ENCODE measurements at regions not wholly inside any gene's neighbourhood (a gene's known extent, or its start where the extent isn't known, plus 50 kb on each side); places are given as distances from the start of the nearest gene placed in this dataset.
"Not testable (repeated sequence)": the region's sequence is repeated elsewhere in the genome, so short reads cannot be mapped to it uniquely, and the experiment has no call there.

DNA sequence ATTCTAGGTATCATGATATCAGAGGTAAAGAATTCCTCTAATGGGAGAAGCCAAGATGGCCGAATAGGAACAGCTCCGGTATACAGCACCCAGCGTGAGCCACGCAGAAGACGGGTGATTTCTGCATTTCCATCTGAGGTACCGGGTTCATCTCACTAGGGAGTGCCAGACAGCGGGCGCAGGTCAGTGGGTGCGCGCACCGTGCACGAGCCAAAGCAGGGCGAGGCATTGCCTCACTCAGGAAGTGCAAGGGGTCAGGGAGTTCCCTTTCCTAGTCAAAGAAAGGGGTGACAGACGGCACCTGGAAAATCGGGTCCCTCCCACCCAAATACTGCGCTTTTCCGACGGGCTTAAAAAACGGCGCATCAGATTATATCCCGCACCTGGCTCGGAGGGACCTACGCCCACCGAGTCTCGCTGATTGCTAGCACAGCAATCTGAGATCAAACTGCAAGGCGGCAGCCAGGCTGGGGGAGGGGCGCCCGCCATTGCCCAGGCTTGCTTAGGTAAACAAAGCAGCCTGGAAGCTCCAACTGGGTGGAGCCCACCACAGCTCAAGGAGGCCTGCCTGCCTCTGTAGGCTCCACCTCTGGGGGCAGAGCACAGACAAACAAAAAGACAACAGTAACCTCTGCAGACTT is 70.4 kb upstream of the ALCAM start:
- not testable (repeated sequence) for DNase-seq

DNA sequence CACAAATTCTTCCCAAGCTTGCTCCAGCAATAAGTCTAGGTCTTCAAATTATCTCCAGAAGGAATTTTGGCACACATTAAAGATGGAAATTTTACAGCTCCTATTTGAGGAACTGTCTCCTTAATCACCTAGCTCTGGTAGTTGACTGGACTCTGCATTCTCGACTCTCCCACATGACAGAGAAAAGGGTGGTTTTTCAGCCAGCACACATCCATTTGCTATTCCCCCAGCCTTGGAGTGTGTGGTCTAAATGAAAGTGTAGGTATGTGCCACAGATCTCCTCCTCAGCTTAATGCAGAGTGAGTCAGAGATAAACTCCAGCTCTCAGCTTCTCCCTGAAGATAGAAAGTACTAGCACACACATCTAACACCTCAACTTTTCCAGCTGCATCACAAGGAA is 62.2 kb upstream of the ALCAM start:
- DNase-seq: no peak

DNA sequence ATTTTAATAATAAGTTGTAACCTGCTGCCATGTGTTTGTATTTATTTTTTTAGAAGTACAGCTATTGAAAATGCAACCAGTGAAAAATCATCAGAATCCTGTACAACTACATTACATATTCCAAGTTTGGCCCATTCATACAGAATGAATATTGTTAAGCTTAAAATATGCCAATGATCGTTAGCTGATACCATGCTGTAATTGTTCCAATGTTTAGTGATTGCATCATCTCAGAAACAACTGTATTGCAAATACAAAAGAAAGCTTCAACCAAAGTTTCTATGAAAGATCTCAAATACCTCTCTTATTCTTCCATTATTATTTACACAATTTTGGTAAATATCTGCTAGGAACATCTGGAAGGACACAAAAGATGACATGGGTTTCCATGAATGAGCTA is 51.6 kb upstream of the ALCAM start:
- DNase-seq: no peak

DNA sequence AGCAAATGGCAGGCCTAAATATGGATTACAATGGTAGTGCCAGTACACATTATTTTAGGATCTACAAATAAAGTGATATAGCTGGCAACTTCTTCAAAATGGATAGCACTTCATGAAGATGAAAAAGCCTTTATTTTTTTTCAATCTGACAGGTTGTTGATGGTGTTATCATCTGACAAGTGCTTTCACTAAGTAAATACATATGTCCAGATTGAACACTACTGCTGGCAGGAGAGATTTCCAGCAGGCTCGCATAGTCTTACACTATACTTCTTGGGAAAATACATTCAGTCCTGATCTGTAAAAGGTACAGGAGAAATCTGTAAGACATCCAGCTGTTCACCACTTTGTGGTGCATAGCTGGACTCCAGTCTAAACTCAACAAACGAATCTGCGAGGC is 50.9 kb upstream of the ALCAM start:
- no peak for DNase-seq

DNA sequence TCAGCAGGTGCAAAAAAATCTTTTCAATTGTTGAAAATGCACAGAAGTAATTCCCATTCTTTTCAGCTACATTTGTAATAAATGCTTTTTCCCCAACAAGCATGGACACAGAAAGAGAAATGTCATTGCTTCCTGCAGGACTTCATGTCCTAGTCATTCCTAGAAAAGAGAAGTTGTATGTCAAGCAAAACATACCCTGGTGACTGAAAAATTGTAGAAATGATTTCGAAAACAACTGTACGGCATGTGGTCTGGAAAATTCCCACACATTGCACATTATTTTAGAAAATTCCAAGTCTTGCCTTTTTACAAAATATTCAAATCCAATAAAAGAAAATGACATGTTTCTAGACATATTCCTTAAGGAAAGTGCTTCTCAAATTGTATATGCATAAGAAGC is 50.4 kb upstream of the ALCAM start:
- no peak for DNase-seq

Data from stimulated activated CD4-positive, alpha-beta T cell treated with anti-CD3 and anti-CD28 coated beads, Interleukin-4, amount 100 ng/mL, for 24 hours (primary cell).